ENCODE measurements at regions not wholly inside any gene's neighbourhood (a gene's known extent, or its start where the extent isn't known, plus 50 kb on each side); places are given as distances from the start of the nearest gene placed in this dataset.
"Not testable (repeated sequence)": the region's sequence is repeated elsewhere in the genome, so short reads cannot be mapped to it uniquely, and the experiment has no call there.

- DNase-seq: no peak
Observed at GRCh38 chr5:68066277-68066955, 149.1 kb upstream of the PIK3R1 start.

- DNase-seq: not testable (repeated sequence)
Observed at GRCh38 chr5:68065321-68065720, 150.2 kb upstream of the PIK3R1 start.

GRCh38 chr5:68060382-68060781 lies 155.2 kb upstream of the PIK3R1 start:
- no peak for DNase-seq

- no peak for DNase-seq
Observed at GRCh38 chr5:68057191-68057590, 158.4 kb upstream of the PIK3R1 start.

- DNase-seq: no peak
Observed at GRCh38 chr5:68055686-68056085, 159.9 kb upstream of the PIK3R1 start.

- DNase-seq: no peak
Observed at GRCh38 chr5:68054638-68055037, 160.9 kb upstream of the PIK3R1 start.

- no peak for DNase-seq
Observed at GRCh38 chr5:68053202-68053601, 162.4 kb upstream of the PIK3R1 start.

- no peak for DNase-seq
Observed at GRCh38 chr5:68049053-68049713, 166.4 kb upstream of the PIK3R1 start.

- DNase-seq: no peak
Observed at GRCh38 chr5:68048516-68048915, 167.0 kb upstream of the PIK3R1 start.

- DNase-seq: not testable (repeated sequence)
Observed at GRCh38 chr5:68048054-68048453, 167.5 kb upstream of the PIK3R1 start.

- no peak for DNase-seq
Observed at GRCh38 chr5:68047035-68047434, 168.5 kb upstream of the PIK3R1 start.

GRCh38 chr5:68046445-68046844 lies 169.1 kb upstream of the PIK3R1 start:
- DNase-seq: no peak

- DNase-seq: no peak
Observed at GRCh38 chr5:68041293-68041692, 174.3 kb upstream of the PIK3R1 start.

GRCh38 chr5:68037546-68037945 lies 178.0 kb upstream of the PIK3R1 start:
- no peak for DNase-seq

- DNase-seq: no peak
Observed at GRCh38 chr5:68033961-68034571, 181.5 kb upstream of the PIK3R1 start.

GRCh38 chr5:68033029-68033428 lies 182.5 kb upstream of the PIK3R1 start:
- no peak for DNase-seq

- no peak for DNase-seq
Observed at GRCh38 chr5:68032216-68032762, 183.3 kb upstream of the PIK3R1 start.

GRCh38 chr5:68028131-68028727 lies 187.3 kb upstream of the PIK3R1 start:
- no peak for DNase-seq

- no peak for DNase-seq
Observed at GRCh38 chr5:68027519-68027918, 188.0 kb upstream of the PIK3R1 start.

GRCh38 chr5:68026092-68026885 lies 189.3 kb upstream of the PIK3R1 start:
- DNase-seq: no peak

GRCh38 chr5:68024426-68024825 lies 191.1 kb upstream of the PIK3R1 start:
- no peak for DNase-seq

- no peak for DNase-seq
Observed at GRCh38 chr5:68021916-68022315, 193.6 kb upstream of the PIK3R1 start.

GRCh38 chr5:68021227-68021626 lies 194.3 kb upstream of the PIK3R1 start:
- no peak for DNase-seq

Data from SHP77 (cell line).